Esophagus muscularis mucosa (tissue), 4 donors: ENCODE measurements at regions not wholly inside any gene's neighbourhood (a gene's known extent, or its start where the extent isn't known, plus 50 kb on each side); places are given as distances from the start of the nearest gene placed in this dataset.

ENCODE experiments used
- DNase-seq: peaks from one replicate; pipeline ENCODE4 v3.0.0-alpha.2; 2017; ENCODE audit errors: extremely low spot score
- H3K27ac ChIP-seq, 4 donors: fragments of 200-600 bp; sonication (generic); replicated peaks in 1 of 4; 1 replicate in 3 of 4; 2 replicates in 1 of 4; pipeline ENCODE4 v1.5.1; 2016 to 2019; ENCODE audit warnings: mild to moderate bottlenecking in 1 of 4
- H3K27me3 ChIP-seq, 4 donors: fragments of 200-600 bp; sonication (generic); one replicate each; pipeline versions ENCODE4 v1.5.1 to v1.6.0; 2016 to 2019
- H3K36me3 ChIP-seq, 4 donors: fragments of 200-600 bp; sonication (generic); one replicate each; pipeline ENCODE4 v1.5.1; 2016 to 2019
- H3K4me1 ChIP-seq, 4 donors: fragments of 200-600 bp; sonication (generic); one replicate each; pipeline ENCODE4 v1.5.1; 2016 to 2019
- H3K4me3 ChIP-seq, 4 donors: fragments of 200-600 bp; sonication (generic); 1 replicate in 2 of 4; 2 replicates in 2 of 4; pipeline ENCODE4 v1.5.1; 2016 to 2019; ENCODE audit warnings: mild to moderate bottlenecking in 4 of 4, moderate library complexity in 1 of 4
- H3K9me3 ChIP-seq, 4 donors: fragments of 200-600 bp; sonication (generic); 1 replicate in 3 of 4; 2 replicates in 1 of 4; pipeline ENCODE4 v1.5.1; 2016 to 2019
- EP300 ChIP-seq: sonication (generic); formaldehyde crosslinking; IDR thresholded peaks from one replicate; pipeline ENCODE4 v1.6.1; 2017; ENCODE audit warnings: antibody characterized with exemption
- POLR2A ChIP-seq: fragments of 450-650 bp; IDR thresholded peaks from one replicate; pipeline ENCODE4 v1.6.1; 2017; ENCODE audit warnings: antibody characterized with exemption, moderate library complexity, mild to moderate bottlenecking, low read depth
- POLR2AphosphoS5 ChIP-seq, 2 donors: sonication (generic); formaldehyde crosslinking; IDR thresholded peaks; one replicate each; pipeline ENCODE4 v1.6.1; 2017; ENCODE audit warnings: antibody characterized with exemption in 2 of 2
- WGBS: methylation state at CpG from one replicate; pipeline ENCODE4 v1.1.5; 2018; 5-methylcytosine and 5-hydroxymethylcytosine counted together
- intact Hi-C: fragments of 100-400 bp; cut with DNase I; formaldehyde crosslinking; loops from one replicate; pipeline ENCODE4 v1.15.1; 2023
- TF ChIP-seq, protein P1 (sequence below), 3 experiments: fragments of 200-600 bp in 2 of 3; fragments of 450-650 bp in 1 of 3; sonication (generic) in 2 of 3; IDR thresholded peaks; one replicate each; pipeline ENCODE4 v1.5.1; 2017 to 2019; ENCODE audit warnings: antibody characterized with exemption in 3 of 3, mild to moderate bottlenecking in 2 of 3, moderate library complexity in 1 of 3

DNA sequence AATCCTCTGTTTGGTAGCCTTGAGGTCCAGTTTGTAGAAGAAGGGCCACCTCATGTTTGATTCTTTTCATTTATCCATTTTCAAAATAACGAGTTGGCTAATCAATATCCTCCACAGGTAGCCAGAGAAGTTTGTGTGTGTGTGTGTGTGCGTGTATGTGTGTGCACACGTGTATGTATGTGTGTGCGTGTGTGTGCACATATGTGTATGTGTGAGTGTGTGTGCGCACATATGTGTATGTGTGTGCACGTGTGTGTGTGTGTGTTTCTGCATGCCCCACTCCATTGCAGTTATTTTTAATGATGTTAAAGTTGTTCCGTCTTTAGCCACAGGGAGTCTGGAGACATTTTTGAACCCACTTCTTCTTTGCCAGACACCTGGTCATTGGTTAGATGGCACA is 112.8 kb upstream of the PRKCQ start:
- no peak for TF ChIP-seq POLR2A
- Histone ChIP-seq H3K27ac (no peak overlapping the region), H3K9me3 (no peaks in the 10 kb centered on the region), H3K36me3 (no peaks in the 10 kb centered on the region), H3K4me3 (no peak overlapping the region), H3K4me1 (no peaks in the 10 kb centered on the region), H3K27me3 (peaks cover 0 to 1% (median 0%) of the 10 kb centered on the region in 4 donors)
- no peak for DNase-seq
- intact Hi-C loops, result no loop called here
- 87% methylated on average over 7 of the region's 7 CpGs for WGBS

- peaks cover 0 to 4% (median 0%) of the 10 kb centered on the region in 4 donors for H3K27me3 ChIP-seq
- H3K27ac ChIP-seq, result no peak overlapping the region
- H3K4me1 ChIP-seq, result no peaks in the 10 kb centered on the region
- no peak for DNase-seq
- H3K36me3 ChIP-seq, result no peaks in the 10 kb centered on the region
- H3K4me3 ChIP-seq, result no peak overlapping the region
- TF ChIP-seq EP300 (no peak), POLR2A (no peak), POLR2AphosphoS5 (IDR thresholded peaks at IDR 0.05) (no peak)
- TF ChIP-seq, protein P1, sequence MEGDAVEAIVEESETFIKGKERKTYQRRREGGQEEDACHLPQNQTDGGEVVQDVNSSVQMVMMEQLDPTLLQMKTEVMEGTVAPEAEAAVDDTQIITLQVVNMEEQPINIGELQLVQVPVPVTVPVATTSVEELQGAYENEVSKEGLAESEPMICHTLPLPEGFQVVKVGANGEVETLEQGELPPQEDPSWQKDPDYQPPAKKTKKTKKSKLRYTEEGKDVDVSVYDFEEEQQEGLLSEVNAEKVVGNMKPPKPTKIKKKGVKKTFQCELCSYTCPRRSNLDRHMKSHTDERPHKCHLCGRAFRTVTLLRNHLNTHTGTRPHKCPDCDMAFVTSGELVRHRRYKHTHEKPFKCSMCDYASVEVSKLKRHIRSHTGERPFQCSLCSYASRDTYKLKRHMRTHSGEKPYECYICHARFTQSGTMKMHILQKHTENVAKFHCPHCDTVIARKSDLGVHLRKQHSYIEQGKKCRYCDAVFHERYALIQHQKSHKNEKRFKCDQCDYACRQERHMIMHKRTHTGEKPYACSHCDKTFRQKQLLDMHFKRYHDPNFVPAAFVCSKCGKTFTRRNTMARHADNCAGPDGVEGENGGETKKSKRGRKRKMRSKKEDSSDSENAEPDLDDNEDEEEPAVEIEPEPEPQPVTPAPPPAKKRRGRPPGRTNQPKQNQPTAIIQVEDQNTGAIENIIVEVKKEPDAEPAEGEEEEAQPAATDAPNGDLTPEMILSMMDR (IDR thresholded peaks at IDR 0.05), result no peak
- no peaks in the 10 kb centered on the region for H3K9me3 ChIP-seq
- 71% methylated on average over 2 of the region's 2 CpGs for WGBS
- intact Hi-C loops, result no loop called here
Measured at GRCh38 chr10:6692103-6692502, 112.0 kb upstream of the PRKCQ start.

GRCh38 chr10:6689036-6689435 is 109.0 kb upstream of the PRKCQ start:
- Histone ChIP-seq H3K9me3 (no peaks in the 10 kb centered on the region), H3K27me3 (peaks cover 0 to 4% (median 0%) of the 10 kb centered on the region in 4 donors), H3K4me3 (no peak overlapping the region), H3K4me1 (no peaks in the 10 kb centered on the region), H3K36me3 (no peaks in the 10 kb centered on the region), H3K27ac (no peak overlapping the region)
- 82% methylated on average over 5 of the region's 5 CpGs for WGBS
- no peak for DNase-seq
- no peak for TF ChIP-seq POLR2AphosphoS5 (IDR thresholded peaks at IDR 0.05)
- TF ChIP-seq EP300, result no peak
- TF ChIP-seq, protein P1 (IDR thresholded peaks at IDR 0.05), result no peak
- TF ChIP-seq POLR2A, result no peak
- intact Hi-C loops, result no loop called here

GRCh38 chr10:6680735-6681134 is 100.7 kb upstream of the PRKCQ start:
- no peak overlapping the region for H3K4me3 ChIP-seq
- H3K4me1 ChIP-seq, result no peaks in the 10 kb centered on the region
- WGBS, result 68% methylated on average over 6 of the region's 6 CpGs
- H3K27ac ChIP-seq, result no peak overlapping the region
- peaks cover 0 to 3% (median 0%) of the 10 kb centered on the region in 4 donors for H3K9me3 ChIP-seq
- H3K36me3 ChIP-seq, result no peaks in the 10 kb centered on the region
- H3K27me3 ChIP-seq, result peaks cover 0 to 10% (median 0%) of the 10 kb centered on the region in 4 donors
- no peak for TF ChIP-seq POLR2A
- TF ChIP-seq EP300, result no peak
- no peak for TF ChIP-seq POLR2AphosphoS5 (IDR thresholded peaks at IDR 0.05)
- TF ChIP-seq, protein P1 (IDR thresholded peaks at IDR 0.05), result no peak
- intact Hi-C loops, result no loop called here
- no peak for DNase-seq

DNA sequence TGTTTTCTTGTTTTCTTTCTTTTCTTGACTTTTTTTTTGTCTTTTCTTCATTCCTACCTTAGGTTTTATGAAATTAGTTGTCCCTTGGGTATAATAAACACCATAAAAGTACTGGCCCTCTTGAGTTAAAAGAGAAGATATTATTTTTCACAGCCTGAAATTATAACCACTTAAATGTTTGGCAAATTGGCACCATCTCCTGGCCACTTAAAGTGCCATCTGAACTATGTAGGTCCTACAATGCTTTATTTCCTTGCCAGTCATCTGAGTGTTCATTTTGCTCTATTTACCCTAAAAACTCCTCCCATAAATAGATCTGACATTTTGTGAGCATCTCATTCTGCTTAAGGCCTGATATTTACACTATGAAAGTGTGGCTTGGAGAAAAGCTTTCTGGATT is 98.9 kb upstream of the PRKCQ start:
- H3K36me3 ChIP-seq, result no peaks in the 10 kb centered on the region
- H3K27me3 ChIP-seq, result peaks cover 0 to 10% (median 0%) of the 10 kb centered on the region in 4 donors
- DNase-seq, result no peak
- intact Hi-C loops, result no loop called here
- TF ChIP-seq EP300 (no peak), POLR2AphosphoS5 (IDR thresholded peaks at IDR 0.05) (no peak)
- TF ChIP-seq, protein P1 (IDR thresholded peaks at IDR 0.05), result no peak
- peaks cover 0 to 3% (median 0%) of the 10 kb centered on the region in 4 donors for H3K9me3 ChIP-seq
- H3K4me3 ChIP-seq, result no peak overlapping the region
- H3K27ac ChIP-seq, result no peak overlapping the region
- H3K4me1 ChIP-seq, result no peaks in the 10 kb centered on the region
